SKM-1 (cell line): ENCODE measurements at regions not wholly inside any gene's neighbourhood (a gene's known extent, or its start where the extent isn't known, plus 50 kb on each side); places are given as distances from the start of the nearest gene placed in this dataset.

Experiments
- DNase-seq: peaks from one replicate; lab custom pipeline; 2025; ENCODE audit not compliant: unreplicated experiment; lab: John Stamatoyannopoulos, UW

DNA sequence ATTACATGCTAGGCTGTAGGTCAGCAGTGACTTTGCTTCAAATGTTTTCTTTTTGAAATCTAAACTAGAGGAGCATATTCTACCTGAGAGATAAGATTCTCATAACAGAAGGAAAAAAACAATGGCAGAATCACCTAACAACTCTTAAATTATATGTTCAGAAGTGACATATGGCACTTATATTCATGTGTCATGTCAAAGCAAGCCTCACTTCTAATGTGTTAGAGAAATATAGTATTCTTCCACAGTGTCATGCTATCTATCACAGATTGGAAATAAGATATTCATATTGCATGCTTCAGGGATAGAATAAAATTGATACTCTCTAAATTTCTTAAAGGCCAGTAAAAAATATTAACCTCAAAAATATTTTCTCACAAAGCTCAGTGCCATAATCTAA lies 874.6 kb upstream of the PRMT6 start:
- no peak for DNase-seq

DNA sequence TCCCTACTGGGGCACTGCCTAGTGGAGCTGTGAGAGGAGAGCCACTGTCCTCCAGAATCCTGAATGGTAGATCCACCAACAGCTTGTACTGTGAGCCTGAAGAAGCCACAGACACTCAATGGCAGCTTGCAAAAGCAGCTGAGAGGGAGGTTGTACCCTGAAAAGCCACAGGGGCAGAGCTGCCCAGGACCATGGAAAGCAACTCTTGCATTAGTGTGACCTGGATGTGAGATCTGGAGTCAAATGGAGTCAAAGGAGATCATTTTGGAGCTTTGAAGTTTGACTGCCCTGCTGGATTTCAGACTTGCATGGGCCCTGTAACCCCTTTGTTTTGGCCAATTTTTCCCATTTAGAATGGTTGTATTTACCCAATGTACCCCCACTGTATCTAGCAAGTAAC lies 871.4 kb upstream of the PRMT6 start:
- DNase-seq: no peak

DNA sequence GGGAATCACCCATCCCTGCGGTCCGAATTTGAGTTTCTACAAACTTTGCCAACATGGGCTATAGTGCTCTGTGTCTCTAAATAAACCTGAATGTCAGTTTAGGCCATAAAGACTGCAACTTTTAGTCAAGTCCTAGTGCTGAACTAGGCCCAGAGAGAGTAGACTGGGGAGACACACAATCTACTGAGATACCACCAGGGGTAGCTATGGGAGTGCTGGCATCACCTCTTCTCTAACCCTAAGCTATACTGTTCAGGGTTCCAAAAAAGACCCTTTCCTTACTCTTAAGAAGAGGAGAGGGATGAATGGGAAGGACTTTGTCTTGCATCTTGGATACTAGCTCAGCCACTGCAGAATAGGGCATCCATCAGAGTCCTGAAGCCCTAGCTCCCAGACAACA lies 866.7 kb upstream of the PRMT6 start:
- no peak for DNase-seq

DNA sequence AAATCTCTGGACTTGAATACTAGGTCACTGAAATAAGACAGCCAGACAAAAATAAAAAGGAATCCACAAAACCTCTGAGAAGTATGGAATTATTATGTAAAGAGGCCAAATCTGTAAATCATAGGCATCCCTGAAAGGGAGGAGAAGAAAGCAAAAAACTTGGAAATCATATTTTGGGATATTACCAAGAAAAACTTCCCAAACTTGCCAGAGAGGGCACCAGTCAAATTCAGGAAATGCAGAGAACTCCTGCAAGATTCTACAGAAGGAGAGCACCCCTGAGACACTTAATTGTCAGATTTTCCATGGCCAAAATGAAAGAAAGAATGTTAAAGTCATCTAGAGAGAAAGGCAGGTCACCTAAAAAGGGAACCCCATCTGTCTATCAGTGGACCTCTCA lies 862.3 kb upstream of the PRMT6 start:
- DNase-seq: no peak

- no peak for DNase-seq
Observed at GRCh38 chr1:106200711-106201110, 855.8 kb upstream of the PRMT6 start.

GRCh38 chr1:106207185-106207584 lies 849.3 kb upstream of the PRMT6 start:
- no peak for DNase-seq

GRCh38 chr1:106217765-106218164 lies 838.7 kb upstream of the PRMT6 start:
- no peak for DNase-seq

DNA sequence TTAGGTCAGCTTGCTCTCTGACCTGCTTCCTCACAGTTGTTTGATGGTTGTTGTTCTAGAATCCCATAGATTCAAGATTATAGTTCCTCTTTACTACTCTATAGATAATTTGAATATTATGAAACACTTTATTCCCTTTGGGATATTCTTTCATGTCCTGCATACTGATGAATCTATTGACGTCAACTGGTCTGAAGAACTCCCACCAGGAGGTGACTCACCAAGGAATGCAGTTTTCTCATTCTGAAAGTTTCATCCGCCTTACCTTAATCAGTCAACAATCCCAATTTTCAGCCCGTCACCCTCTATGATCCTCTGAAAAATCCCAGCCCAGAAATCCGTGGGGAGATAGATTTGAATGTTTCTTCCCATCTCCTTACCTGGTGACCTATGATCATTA lies 834.1 kb upstream of the PRMT6 start:
- no peak for DNase-seq

DNA sequence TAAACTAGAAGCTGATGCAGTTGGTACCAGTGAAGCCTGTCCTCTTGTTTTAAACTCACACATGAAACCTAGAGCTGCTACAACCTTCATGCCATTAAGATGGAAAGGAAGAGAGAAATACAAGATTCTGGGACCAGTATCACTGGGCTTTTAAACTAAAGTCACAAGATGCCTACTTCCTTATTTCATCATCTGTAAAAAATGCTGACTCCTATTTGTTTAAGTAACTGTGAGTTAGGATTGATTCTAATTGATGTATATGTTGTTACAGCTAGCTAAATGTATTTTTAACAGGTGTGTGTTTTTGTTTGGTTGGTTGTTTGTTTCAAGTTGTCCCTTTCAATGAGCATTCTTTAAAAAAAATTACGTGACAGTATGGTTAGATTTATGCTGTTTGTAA lies 833.3 kb upstream of the PRMT6 start:
- no peak for DNase-seq

DNA sequence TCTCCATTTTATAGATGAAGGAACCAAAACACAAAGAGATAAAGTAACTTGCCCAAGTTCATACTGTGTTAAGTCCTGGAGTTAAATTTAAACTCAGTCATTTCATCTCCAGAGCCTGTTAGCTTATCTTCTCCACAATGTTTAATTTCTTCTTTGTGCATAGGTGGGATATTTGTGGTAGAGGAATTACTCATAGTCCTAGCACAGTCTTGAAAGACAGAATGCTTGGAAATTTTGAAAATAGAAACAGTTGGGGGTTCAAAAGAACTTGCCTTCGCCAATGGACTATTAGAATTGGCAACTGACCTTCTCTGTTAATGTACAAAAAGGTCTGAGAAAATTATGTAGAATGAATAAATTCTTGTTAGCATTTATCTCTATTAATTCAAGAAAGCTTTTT lies 832.0 kb upstream of the PRMT6 start:
- DNase-seq: no peak

- no peak for DNase-seq
Observed at GRCh38 chr1:106225403-106225802, 831.1 kb upstream of the PRMT6 start.

DNA sequence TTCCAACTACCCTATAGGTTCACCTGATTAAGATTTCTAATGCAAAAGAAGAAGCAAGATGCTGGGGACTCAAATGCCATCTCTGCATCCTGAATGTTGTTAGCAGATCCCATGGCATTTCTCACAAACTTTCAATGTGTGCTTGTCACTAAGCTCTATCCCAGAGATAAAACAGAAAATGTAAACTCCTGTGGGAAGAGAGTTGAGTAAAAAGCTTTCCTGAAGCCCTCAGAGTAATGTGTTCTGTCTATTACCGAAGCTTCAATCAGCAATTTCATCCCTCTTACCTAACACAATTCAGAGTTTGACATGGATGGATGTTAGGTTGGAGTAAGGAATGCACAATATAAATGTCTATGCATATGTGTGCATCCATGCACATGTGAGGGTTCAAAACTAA lies 829.9 kb upstream of the PRMT6 start:
- DNase-seq: no peak

GRCh38 chr1:106232128-106232527 lies 824.3 kb upstream of the PRMT6 start:
- no peak for DNase-seq

GRCh38 chr1:106233511-106233910 lies 823.0 kb upstream of the PRMT6 start:
- no peak for DNase-seq

GRCh38 chr1:106249365-106249764 lies 807.1 kb upstream of the PRMT6 start:
- no peak for DNase-seq

- DNase-seq: no peak
Observed at GRCh38 chr1:106249810-106250209, 806.7 kb upstream of the PRMT6 start.

DNA sequence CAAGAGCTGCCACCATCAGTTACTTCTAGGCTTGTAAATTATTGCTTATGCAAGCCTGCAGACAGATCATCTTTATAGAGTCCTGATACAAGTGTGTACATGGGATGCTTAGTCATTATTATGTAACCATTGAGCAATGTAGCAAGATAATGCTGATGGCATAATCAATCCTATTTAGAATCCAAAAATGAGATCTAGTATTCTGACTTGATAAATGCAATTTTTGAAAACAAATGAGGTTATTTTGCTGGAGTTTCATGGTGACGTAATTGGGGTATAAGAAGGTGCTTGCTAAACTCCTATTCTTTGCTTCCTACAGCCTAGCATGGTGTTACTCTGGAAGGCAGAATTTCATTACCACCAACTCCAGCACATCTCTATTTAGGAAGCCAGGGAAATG lies 801.7 kb upstream of the PRMT6 start:
- DNase-seq: no peak

GRCh38 chr1:106266786-106267185 lies 789.7 kb upstream of the PRMT6 start:
- no peak for DNase-seq

- no peak for DNase-seq
Observed at GRCh38 chr1:106268070-106268469, 788.4 kb upstream of the PRMT6 start.

GRCh38 chr1:106276871-106277270 lies 779.6 kb upstream of the PRMT6 start:
- DNase-seq: no peak

DNA sequence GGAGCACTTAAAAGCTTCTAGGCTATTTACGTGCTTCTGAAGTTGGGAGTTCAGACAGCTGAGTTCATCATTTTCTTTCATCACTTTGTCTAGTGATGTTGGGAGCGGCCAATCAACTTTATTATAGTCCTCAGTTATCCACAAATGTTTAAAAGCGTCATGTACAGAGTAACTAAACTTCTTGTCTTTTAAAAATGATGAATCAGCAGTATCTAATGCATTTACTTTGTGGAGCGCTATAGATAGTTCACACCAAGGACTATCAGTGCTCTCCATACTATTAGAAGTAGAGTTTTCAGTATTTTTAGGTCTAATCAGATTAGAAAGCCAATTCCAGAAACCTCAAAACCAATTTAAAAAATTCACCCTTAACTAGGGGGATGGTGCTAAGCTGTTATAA lies 778.7 kb upstream of the PRMT6 start:
- DNase-seq: no peak

DNA sequence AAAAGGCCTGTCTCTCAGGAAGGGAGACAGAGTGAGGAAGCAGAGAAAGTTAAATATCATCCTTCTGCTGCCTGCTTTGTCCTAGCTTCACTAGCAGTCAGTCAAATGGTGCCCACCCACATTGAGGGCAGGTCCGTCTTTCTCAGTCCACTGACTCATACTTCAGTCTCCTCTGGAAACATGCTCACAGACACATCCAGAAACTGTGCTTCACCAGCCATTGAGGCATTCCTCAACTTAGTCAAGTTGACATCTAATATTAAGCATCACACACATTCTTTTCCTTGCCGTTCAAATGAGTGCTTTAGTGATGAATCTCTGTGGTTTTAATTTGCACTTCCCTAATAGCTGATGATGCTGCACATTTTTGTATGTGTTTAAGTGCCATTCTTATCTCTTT lies 777.8 kb upstream of the PRMT6 start:
- DNase-seq: no peak

GRCh38 chr1:106289265-106289928 lies 767.1 kb upstream of the PRMT6 start:
- DNase-seq: no peak
